ENCODE measurements at regions not wholly inside any gene's neighbourhood (a gene's known extent, or its start where the extent isn't known, plus 50 kb on each side); places are given as distances from the start of the nearest gene placed in this dataset.

DNA sequence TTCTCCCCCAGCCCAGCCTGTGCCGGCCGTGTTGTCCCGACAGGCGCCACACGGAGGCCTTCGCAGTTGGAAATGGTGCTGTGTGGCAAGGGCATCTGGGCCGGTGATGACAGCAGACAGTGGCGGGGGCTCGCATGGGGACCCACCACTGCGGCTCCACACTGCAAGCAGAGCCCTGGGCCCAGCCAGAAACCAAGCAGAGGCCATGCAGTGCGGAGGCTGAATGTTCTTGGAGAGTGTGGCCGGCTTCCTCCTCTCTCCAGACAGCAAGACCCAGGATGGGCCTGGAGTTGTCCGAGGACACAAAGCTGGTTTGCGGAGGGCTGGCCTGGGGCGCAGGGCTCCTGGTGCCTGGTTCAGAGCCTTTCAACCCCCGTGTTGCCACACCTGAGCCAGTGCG is 104.6 kb downstream of the SIK1 start:
- CTCF ChIA-PET: no interaction called here
- DNase-seq (ENCODE audit: low spot score) (no peak), ATAC-seq (no peak)
- H3K27ac Mint-ChIP-seq: no peak overlapping the region
- H3K4me3 Mint-ChIP-seq: no peak overlapping the region
- POLR2A ChIA-PET: no interaction called here
- peaks cover 16% of the 10 kb centered on the region for H3K9me3 Mint-ChIP-seq
- no peaks in the 10 kb centered on the region for H3K27me3 Mint-ChIP-seq (ENCODE audit: low read depth)
- peaks cover 6% of the 10 kb centered on the region; the same call in 1 of the 2 replicates for H3K36me3 Mint-ChIP-seq
- H3K4me1 Mint-ChIP-seq: no peaks in the 10 kb centered on the region
- TF ChIP-seq CBFB (CRISPR knock-in tag; IDR thresholded peaks at IDR 0.05; ENCODE audit: low read depth): no peak
- TF ChIP-seq, protein P1, sequence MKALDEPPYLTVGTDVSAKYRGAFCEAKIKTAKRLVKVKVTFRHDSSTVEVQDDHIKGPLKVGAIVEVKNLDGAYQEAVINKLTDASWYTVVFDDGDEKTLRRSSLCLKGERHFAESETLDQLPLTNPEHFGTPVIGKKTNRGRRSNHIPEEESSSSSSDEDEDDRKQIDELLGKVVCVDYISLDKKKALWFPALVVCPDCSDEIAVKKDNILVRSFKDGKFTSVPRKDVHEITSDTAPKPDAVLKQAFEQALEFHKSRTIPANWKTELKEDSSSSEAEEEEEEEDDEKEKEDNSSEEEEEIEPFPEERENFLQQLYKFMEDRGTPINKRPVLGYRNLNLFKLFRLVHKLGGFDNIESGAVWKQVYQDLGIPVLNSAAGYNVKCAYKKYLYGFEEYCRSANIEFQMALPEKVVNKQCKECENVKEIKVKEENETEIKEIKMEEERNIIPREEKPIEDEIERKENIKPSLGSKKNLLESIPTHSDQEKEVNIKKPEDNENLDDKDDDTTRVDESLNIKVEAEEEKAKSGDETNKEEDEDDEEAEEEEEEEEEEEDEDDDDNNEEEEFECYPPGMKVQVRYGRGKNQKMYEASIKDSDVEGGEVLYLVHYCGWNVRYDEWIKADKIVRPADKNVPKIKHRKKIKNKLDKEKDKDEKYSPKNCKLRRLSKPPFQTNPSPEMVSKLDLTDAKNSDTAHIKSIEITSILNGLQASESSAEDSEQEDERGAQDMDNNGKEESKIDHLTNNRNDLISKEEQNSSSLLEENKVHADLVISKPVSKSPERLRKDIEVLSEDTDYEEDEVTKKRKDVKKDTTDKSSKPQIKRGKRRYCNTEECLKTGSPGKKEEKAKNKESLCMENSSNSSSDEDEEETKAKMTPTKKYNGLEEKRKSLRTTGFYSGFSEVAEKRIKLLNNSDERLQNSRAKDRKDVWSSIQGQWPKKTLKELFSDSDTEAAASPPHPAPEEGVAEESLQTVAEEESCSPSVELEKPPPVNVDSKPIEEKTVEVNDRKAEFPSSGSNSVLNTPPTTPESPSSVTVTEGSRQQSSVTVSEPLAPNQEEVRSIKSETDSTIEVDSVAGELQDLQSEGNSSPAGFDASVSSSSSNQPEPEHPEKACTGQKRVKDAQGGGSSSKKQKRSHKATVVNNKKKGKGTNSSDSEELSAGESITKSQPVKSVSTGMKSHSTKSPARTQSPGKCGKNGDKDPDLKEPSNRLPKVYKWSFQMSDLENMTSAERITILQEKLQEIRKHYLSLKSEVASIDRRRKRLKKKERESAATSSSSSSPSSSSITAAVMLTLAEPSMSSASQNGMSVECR (CRISPR knock-in tag; IDR thresholded peaks at IDR 0.05; ENCODE audit: borderline replicate concordance): no peak

DNA sequence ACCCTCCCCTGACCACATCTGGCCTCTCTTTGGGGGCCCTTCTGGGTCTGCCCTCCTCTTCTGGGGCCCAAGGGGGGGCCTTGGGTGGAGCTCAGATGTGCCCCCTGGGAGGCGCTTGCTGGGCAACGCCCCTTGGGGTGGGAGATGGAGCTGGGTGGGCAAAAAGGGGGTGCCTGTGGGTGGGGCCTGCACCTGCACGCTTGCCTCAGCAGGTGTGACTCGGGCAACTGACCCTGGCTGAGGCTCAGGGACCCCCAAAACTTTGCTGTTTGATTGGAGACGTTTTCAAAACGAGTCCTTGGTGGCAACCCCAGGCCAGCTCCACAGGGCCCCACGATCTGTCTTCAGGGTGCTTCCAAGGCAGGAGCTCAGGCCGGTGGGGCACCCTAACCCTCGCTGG is 105.3 kb downstream of the SIK1 start:
- H3K27me3 Mint-ChIP-seq (ENCODE audit: low read depth): peaks cover 4% of the 10 kb centered on the region; the same call in 1 of the 2 replicates
- POLR2A ChIA-PET: no interaction called here
- ATAC-seq (no peak), DNase-seq (ENCODE audit: low spot score) (no peak)
- no peak overlapping the region for H3K27ac Mint-ChIP-seq
- CTCF ChIA-PET: no interaction called here
- peaks cover 23% of the 10 kb centered on the region for H3K9me3 Mint-ChIP-seq
- TF ChIP-seq, protein P2, sequence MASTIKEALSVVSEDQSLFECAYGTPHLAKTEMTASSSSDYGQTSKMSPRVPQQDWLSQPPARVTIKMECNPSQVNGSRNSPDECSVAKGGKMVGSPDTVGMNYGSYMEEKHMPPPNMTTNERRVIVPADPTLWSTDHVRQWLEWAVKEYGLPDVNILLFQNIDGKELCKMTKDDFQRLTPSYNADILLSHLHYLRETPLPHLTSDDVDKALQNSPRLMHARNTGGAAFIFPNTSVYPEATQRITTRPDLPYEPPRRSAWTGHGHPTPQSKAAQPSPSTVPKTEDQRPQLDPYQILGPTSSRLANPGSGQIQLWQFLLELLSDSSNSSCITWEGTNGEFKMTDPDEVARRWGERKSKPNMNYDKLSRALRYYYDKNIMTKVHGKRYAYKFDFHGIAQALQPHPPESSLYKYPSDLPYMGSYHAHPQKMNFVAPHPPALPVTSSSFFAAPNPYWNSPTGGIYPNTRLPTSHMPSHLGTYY (CRISPR knock-in tag; IDR thresholded peaks at IDR 0.05): no peak
- TF ChIP-seq, protein P3, sequence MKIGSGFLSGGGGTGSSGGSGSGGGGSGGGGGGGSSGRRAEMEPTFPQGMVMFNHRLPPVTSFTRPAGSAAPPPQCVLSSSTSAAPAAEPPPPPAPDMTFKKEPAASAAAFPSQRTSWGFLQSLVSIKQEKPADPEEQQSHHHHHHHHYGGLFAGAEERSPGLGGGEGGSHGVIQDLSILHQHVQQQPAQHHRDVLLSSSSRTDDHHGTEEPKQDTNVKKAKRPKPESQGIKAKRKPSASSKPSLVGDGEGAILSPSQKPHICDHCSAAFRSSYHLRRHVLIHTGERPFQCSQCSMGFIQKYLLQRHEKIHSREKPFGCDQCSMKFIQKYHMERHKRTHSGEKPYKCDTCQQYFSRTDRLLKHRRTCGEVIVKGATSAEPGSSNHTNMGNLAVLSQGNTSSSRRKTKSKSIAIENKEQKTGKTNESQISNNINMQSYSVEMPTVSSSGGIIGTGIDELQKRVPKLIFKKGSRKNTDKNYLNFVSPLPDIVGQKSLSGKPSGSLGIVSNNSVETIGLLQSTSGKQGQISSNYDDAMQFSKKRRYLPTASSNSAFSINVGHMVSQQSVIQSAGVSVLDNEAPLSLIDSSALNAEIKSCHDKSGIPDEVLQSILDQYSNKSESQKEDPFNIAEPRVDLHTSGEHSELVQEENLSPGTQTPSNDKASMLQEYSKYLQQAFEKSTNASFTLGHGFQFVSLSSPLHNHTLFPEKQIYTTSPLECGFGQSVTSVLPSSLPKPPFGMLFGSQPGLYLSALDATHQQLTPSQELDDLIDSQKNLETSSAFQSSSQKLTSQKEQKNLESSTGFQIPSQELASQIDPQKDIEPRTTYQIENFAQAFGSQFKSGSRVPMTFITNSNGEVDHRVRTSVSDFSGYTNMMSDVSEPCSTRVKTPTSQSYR (CRISPR knock-in tag; IDR thresholded peaks at IDR 0.05): no peak
- no peak for TF ChIP-seq MYBL2 (CRISPR knock-in tag; IDR thresholded peaks at IDR 0.05)
- TF ChIP-seq, protein P4, sequence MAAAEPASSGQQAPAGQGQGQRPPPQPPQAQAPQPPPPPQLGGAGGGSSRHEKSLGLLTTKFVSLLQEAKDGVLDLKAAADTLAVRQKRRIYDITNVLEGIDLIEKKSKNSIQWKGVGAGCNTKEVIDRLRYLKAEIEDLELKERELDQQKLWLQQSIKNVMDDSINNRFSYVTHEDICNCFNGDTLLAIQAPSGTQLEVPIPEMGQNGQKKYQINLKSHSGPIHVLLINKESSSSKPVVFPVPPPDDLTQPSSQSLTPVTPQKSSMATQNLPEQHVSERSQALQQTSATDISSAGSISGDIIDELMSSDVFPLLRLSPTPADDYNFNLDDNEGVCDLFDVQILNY (CRISPR knock-in tag; IDR thresholded peaks at IDR 0.05): no peak
- no peak for TF ChIP-seq ZNF317 (CRISPR knock-in tag; IDR thresholded peaks at IDR 0.05; ENCODE audit: borderline replicate concordance, low read depth)
- no peak for TF ChIP-seq ATF1 (CRISPR knock-in tag; IDR thresholded peaks at IDR 0.05)
- no peak for TF ChIP-seq NR3C1 (CRISPR knock-in tag; conservative IDR thresholded peaks at IDR 0.05; ENCODE audit: low read depth)
- TF ChIP-seq, protein P5, sequence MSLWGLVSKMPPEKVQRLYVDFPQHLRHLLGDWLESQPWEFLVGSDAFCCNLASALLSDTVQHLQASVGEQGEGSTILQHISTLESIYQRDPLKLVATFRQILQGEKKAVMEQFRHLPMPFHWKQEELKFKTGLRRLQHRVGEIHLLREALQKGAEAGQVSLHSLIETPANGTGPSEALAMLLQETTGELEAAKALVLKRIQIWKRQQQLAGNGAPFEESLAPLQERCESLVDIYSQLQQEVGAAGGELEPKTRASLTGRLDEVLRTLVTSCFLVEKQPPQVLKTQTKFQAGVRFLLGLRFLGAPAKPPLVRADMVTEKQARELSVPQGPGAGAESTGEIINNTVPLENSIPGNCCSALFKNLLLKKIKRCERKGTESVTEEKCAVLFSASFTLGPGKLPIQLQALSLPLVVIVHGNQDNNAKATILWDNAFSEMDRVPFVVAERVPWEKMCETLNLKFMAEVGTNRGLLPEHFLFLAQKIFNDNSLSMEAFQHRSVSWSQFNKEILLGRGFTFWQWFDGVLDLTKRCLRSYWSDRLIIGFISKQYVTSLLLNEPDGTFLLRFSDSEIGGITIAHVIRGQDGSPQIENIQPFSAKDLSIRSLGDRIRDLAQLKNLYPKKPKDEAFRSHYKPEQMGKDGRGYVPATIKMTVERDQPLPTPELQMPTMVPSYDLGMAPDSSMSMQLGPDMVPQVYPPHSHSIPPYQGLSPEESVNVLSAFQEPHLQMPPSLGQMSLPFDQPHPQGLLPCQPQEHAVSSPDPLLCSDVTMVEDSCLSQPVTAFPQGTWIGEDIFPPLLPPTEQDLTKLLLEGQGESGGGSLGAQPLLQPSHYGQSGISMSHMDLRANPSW (CRISPR knock-in tag; conservative IDR thresholded peaks at IDR 0.05; ENCODE audit: low read depth): no peak
- TF ChIP-seq, protein P6, sequence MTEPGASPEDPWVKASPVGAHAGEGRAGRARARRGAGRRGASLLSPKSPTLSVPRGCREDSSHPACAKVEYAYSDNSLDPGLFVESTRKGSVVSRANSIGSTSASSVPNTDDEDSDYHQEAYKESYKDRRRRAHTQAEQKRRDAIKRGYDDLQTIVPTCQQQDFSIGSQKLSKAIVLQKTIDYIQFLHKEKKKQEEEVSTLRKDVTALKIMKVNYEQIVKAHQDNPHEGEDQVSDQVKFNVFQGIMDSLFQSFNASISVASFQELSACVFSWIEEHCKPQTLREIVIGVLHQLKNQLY (CRISPR knock-in tag; IDR thresholded peaks at IDR 0.05): no peak
- TF ChIP-seq NFATC4 (CRISPR knock-in tag; IDR thresholded peaks at IDR 0.05): no peak
- TF ChIP-seq ZNF423 (CRISPR knock-in tag; IDR thresholded peaks at IDR 0.05): no peak
- TF ChIP-seq, protein P7, sequence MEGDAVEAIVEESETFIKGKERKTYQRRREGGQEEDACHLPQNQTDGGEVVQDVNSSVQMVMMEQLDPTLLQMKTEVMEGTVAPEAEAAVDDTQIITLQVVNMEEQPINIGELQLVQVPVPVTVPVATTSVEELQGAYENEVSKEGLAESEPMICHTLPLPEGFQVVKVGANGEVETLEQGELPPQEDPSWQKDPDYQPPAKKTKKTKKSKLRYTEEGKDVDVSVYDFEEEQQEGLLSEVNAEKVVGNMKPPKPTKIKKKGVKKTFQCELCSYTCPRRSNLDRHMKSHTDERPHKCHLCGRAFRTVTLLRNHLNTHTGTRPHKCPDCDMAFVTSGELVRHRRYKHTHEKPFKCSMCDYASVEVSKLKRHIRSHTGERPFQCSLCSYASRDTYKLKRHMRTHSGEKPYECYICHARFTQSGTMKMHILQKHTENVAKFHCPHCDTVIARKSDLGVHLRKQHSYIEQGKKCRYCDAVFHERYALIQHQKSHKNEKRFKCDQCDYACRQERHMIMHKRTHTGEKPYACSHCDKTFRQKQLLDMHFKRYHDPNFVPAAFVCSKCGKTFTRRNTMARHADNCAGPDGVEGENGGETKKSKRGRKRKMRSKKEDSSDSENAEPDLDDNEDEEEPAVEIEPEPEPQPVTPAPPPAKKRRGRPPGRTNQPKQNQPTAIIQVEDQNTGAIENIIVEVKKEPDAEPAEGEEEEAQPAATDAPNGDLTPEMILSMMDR (IDR thresholded peaks at IDR 0.05): no peak
- TF ChIP-seq, protein P8, sequence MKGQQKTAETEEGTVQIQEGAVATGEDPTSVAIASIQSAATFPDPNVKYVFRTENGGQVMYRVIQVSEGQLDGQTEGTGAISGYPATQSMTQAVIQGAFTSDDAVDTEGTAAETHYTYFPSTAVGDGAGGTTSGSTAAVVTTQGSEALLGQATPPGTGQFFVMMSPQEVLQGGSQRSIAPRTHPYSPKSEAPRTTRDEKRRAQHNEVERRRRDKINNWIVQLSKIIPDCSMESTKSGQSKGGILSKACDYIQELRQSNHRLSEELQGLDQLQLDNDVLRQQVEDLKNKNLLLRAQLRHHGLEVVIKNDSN (CRISPR knock-in tag; IDR thresholded peaks at IDR 0.05): no peak
- no peak for TF ChIP-seq KAT7 (CRISPR knock-in tag; IDR thresholded peaks at IDR 0.05; ENCODE audit: borderline replicate concordance)
- no peak overlapping the region for H3K4me3 Mint-ChIP-seq
- peaks cover 11% of the 10 kb centered on the region for H3K36me3 Mint-ChIP-seq
- no peaks in the 10 kb centered on the region for H3K4me1 Mint-ChIP-seq

All from WTC11 (cell line).